ENCODE measurements at regions not wholly inside any gene's neighbourhood (a gene's known extent, or its start where the extent isn't known, plus 50 kb on each side); places are given as distances from the start of the nearest gene placed in this dataset.

- no peak for TF ChIP-seq CTCF (IDR thresholded peaks at IDR 0.05)
- no peak for ATAC-seq
- H3K36me3 ChIP-seq (ENCODE audit: low read depth), result no peaks in the 10 kb centered on the region
- no peaks in the 10 kb centered on the region for H3K4me1 ChIP-seq (ENCODE audit: low read depth)
- H3K9me3 ChIP-seq, result no peaks in the 10 kb centered on the region
- H3K4me3 ChIP-seq, result no peak overlapping the region
- intact Hi-C loops (cut with DNase I, micrococcal nuclease), result no loop called here
- DNase-seq, result no peak
Observed at GRCh38 chr11:24400059-24400665, 96.7 kb upstream of the LUZP2 start.

DNA sequence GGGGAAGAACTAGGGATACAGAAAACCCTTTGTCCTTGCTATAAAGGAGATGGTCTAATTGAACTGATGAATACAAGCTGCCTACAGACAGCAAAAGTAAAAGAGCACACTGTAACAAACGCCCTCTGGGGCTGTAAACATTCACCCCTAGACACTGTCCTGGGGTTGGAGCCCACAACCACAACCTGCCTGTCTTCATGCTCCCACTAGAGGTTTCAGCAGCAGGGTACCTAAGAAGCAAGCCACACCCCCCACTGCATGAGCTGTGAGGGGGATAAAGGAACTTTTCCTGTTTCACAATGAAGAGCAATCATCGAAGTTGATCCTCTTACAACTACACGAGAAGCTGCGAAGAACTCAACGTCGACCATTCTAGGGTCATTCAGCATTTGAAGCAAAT lies 90.5 kb upstream of the LUZP2 start:
- Histone ChIP-seq H3K4me3 (no peak overlapping the region), H3K9me3 (no peaks in the 10 kb centered on the region), H3K36me3 (ENCODE audit: low read depth) (no peaks in the 10 kb centered on the region), H3K4me1 (ENCODE audit: low read depth) (no peaks in the 10 kb centered on the region)
- TF ChIP-seq CTCF (IDR thresholded peaks at IDR 0.05), result no peak
- intact Hi-C loops (cut with DNase I, micrococcal nuclease), result no loop called here
- no peak for DNase-seq
- no peak for ATAC-seq

DNA sequence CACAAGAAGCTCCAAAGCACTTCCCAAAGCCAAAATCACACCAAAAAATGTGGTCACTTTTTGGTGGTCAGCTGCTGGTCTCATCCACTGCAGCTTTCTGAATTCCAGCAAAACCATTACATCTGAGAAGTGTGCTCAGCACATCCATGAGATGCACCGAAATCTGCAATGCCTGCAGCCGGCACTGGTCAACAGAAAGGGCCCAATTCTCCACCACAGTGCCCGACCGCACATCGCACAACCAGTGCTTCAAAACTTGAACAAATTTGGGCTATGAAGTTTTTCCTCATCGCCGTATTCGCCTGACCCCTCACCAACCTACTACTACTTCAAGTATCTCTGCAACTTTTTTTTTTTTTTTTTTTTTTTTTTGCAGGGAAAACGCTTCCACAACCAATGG lies 89.9 kb upstream of the LUZP2 start:
- Histone ChIP-seq H3K4me3 (no peak overlapping the region), H3K9me3 (no peaks in the 10 kb centered on the region), H3K4me1 (ENCODE audit: low read depth) (no peaks in the 10 kb centered on the region), H3K36me3 (ENCODE audit: low read depth) (no peaks in the 10 kb centered on the region)
- TF ChIP-seq CTCF (IDR thresholded peaks at IDR 0.05), result no peak
- intact Hi-C loops (cut with DNase I, micrococcal nuclease), result no loop called here
- no peak for DNase-seq
- ATAC-seq, result no peak

GRCh38 chr11:24407733-24408132 lies 89.1 kb upstream of the LUZP2 start:
- intact Hi-C loops (cut with DNase I, micrococcal nuclease), result no loop called here
- no peak overlapping the region for H3K4me3 ChIP-seq
- no peaks in the 10 kb centered on the region for H3K9me3 ChIP-seq
- H3K4me1 ChIP-seq (ENCODE audit: low read depth), result no peaks in the 10 kb centered on the region
- DNase-seq (no peak), ATAC-seq (no peak)
- H3K36me3 ChIP-seq (ENCODE audit: low read depth), result no peaks in the 10 kb centered on the region
- TF ChIP-seq CTCF (IDR thresholded peaks at IDR 0.05), result no peak

DNA sequence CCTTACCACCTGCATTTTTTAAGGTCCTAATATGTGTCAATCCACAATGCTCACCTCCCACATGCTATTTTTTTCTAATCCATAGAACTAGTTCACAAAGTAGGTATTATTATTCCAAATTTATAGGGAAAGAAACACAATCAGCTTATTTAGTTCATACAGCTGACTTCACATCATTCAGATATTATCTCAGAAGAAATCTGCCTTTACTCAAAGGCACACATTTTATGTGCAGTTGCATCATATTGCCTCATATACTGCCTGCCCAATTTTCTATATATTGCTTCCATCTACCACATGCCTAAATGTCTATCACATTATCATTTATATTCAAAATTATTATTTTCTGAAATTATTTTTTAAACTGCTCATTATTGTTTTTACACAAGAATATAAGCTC lies 88.7 kb upstream of the LUZP2 start:
- no peak overlapping the region for H3K4me3 ChIP-seq
- intact Hi-C loops (cut with DNase I, micrococcal nuclease), result no loop called here
- H3K4me1 ChIP-seq (ENCODE audit: low read depth), result no peaks in the 10 kb centered on the region
- ATAC-seq (no peak), DNase-seq (no peak)
- H3K36me3 ChIP-seq (ENCODE audit: low read depth), result no peaks in the 10 kb centered on the region
- H3K9me3 ChIP-seq, result no peaks in the 10 kb centered on the region
- no peak for TF ChIP-seq CTCF (IDR thresholded peaks at IDR 0.05)

DNA sequence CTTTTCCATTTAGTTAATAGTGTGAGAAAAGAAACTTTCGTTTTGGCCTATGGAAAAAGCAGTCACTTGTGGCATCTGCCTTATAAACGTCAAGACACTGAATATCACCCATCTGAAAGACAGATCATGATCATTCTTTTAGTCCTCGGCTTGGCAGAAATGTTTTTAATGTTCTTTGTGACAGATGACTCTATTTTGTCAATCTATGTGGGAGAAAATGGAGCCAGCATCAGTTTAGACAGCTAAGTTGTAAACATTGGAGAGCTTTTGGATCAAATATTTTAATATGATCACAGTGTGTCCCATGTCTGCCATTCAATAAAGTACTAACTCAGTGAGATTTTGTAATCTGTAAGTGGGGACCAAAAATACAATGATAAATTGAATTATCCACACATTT lies 85.1 kb upstream of the LUZP2 start:
- no peak for TF ChIP-seq CTCF (IDR thresholded peaks at IDR 0.05)
- Histone ChIP-seq H3K9me3 (no peaks in the 10 kb centered on the region), H3K4me1 (ENCODE audit: low read depth) (no peaks in the 10 kb centered on the region), H3K4me3 (no peak overlapping the region), H3K36me3 (ENCODE audit: low read depth) (no peaks in the 10 kb centered on the region)
- no peak for ATAC-seq
- no peak for DNase-seq
- intact Hi-C loops (cut with DNase I, micrococcal nuclease), result no loop called here
